Adipocyte (in vitro differentiated cells): ENCODE measurements at regions not wholly inside any gene's neighbourhood (a gene's known extent, or its start where the extent isn't known, plus 50 kb on each side); places are given as distances from the start of the nearest gene placed in this dataset.

Experiments used
- DNase-seq: peaks from one replicate; pipeline ENCODE4 v3.0.0-alpha.2; 2015; ENCODE audit warnings: low read depth
- H3K27me3 ChIP-seq: replicated peaks from 2 replicates; pipeline ENCODE4 v1.7.0; 2013; ENCODE audit warnings: mild to moderate bottlenecking, low read length, moderate library complexity; ENCODE audit not compliant: control insufficient read depth, insufficient read depth
- H3K36me3 ChIP-seq: 2 replicates; pipeline ENCODE4 v1.7.0; 2013; ENCODE audit warnings: low read length, mild to moderate bottlenecking, moderate library complexity; ENCODE audit not compliant: control insufficient read depth, insufficient read depth, severe bottlenecking
- H3K4me1 ChIP-seq: 2 replicates; pipeline ENCODE4 v1.7.0; 2013; ENCODE audit warnings: mild to moderate bottlenecking, low read length, moderate library complexity; ENCODE audit not compliant: control insufficient read depth, insufficient read depth
- H3K4me3 ChIP-seq: 2 replicates; pipeline ENCODE4 v1.7.0; 2013; ENCODE audit warnings: mild to moderate bottlenecking, low read length, moderate library complexity
- H3K9ac ChIP-seq: 2 replicates; pipeline ENCODE4 v1.7.0; 2013; ENCODE audit warnings: mild to moderate bottlenecking, low read length, moderate library complexity
- H3K9me3 ChIP-seq: 2 replicates; pipeline ENCODE4 v1.7.0; 2013; ENCODE audit warnings: mild to moderate bottlenecking, low read length, moderate library complexity; ENCODE audit not compliant: control insufficient read depth

DNA sequence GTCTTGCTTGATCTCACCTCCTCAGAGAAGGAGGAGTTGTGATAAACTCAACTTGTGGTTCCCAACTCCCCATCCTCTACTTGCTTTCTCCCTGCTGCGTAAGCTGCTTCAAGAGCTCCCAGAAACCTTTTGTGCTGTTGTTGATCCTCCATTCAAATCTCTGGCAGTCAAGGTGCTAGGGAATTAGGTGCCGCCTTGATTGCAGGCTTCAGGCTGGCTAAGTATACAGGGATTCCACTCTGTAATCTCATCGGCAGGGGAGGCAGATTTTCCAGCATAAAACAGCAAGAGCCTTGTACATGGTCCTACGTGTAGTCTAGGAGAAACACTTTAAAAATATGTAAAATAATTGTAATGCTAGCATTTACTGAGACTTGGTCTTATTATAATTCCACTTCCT, 116.2 kb upstream of the DDX18 start:
- DNase-seq = no peak
- no peaks in the 10 kb centered on the region for H3K9me3 ChIP-seq

DNA sequence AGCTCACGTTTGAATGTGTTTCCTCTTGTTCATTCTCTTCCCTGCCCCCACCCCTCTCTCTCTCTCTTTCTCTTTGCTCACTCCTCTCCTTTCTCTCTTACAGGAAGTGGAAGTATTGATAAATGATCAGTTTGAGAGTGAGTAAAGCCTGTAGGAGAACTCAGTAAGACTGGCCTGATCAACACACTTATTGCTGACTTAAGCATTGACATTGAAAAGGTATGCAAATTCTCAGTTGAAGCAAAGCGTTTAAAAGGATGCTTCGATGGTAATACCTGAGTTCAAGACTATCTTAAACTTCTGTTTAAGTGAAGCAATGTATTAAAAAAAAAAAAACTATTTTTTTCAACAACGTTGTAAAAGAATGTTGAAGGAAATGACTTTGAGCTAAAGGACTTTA, 115.7 kb upstream of the DDX18 start:
- Histone ChIP-seq H3K9ac (no peak overlapping the region), H3K36me3 (no peaks in the 10 kb centered on the region)

More for the DNA sequence above, 116.2 kb upstream of the DDX18 start:
- H3K4me1 ChIP-seq = no peaks in the 10 kb centered on the region
- H3K4me3 ChIP-seq = no peak overlapping the region
- no peaks in the 10 kb centered on the region for H3K27me3 ChIP-seq
- H3K36me3 ChIP-seq = no peaks in the 10 kb centered on the region
- no peak overlapping the region for H3K9ac ChIP-seq

DNA sequence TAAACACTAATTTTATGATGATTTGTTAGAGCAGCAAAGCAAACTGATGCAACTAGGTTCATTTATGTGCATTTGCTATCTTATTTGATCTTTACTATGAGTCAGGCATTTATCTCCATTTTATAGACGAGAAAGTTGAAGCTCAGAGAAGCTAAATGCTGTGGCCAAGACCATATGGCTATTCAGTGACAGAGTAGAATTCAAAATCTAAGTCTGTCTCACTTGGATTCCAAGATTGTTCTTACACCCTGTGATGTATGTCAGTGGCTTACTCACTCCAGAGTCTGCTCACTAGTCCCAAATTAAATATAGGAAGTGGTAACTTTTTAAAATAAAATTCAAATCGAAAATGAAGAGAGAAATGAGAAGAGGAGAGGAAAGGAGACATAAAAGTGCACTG, 114.0 kb upstream of the DDX18 start:
- no peak for DNase-seq

More for the DNA sequence above, 115.7 kb upstream of the DDX18 start:
- H3K27me3 ChIP-seq = no peaks in the 10 kb centered on the region
- H3K9me3 ChIP-seq = no peaks in the 10 kb centered on the region
- no peak for DNase-seq
- H3K4me1 ChIP-seq = no peaks in the 10 kb centered on the region
- H3K4me3 ChIP-seq = no peak overlapping the region

DNA sequence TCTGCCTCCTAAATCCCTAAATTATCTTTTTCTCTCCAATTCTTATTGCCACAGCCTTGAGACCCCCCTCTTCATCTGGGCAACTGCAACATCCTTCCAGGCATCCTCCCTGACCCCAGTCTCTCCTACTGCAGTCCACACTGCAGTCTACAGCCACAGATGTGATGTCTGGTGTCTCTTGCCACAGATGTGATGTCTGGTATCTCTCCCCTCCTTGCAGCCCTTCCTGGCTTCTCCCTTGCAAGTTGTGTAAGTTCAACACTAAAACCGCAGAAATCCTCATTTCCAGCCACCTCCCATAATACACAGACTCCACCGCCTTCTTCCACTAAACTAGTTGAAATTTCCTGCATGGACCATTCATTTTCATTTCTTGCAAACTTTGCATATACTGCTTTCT, 113.1 kb upstream of the DDX18 start:
- DNase-seq = no peak
- Histone ChIP-seq H3K4me3 (no peak overlapping the region), H3K9ac (no peak overlapping the region), H3K36me3 (no peaks in the 10 kb centered on the region), H3K9me3 (no peaks in the 10 kb centered on the region), H3K4me1 (no peaks in the 10 kb centered on the region), H3K27me3 (no peaks in the 10 kb centered on the region)

More for the DNA sequence above, 114.0 kb upstream of the DDX18 start:
- no peaks in the 10 kb centered on the region for H3K9me3 ChIP-seq
- H3K27me3 ChIP-seq = no peaks in the 10 kb centered on the region
- H3K9ac ChIP-seq = no peak overlapping the region
- H3K4me1 ChIP-seq = no peaks in the 10 kb centered on the region
- no peaks in the 10 kb centered on the region for H3K36me3 ChIP-seq
- no peak overlapping the region for H3K4me3 ChIP-seq

DNA sequence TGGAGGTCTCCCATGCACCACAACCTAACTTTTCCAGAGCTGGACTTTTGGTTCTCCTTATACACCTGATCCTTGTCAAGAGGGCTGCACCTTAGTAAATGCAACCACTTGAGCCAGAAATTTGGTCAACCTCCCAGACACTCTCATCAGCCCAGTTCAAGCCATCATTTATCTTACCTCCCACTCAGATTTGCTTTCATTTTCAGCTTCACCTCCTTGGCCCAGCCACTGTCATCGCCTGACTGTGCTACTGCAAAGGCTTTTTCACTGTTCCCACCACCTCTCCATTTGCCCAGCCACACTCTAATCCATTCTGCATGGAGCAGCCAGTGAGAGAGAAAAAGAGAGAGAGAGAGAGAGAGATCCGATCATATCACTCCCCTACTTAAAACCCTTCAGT, 112.4 kb upstream of the DDX18 start:
- H3K4me1 ChIP-seq = no peaks in the 10 kb centered on the region
- H3K27me3 ChIP-seq = no peaks in the 10 kb centered on the region
- no peaks in the 10 kb centered on the region for H3K9me3 ChIP-seq
- no peak overlapping the region for H3K4me3 ChIP-seq
- no peaks in the 10 kb centered on the region for H3K36me3 ChIP-seq
- no peak for DNase-seq
- H3K9ac ChIP-seq = no peak overlapping the region

DNA sequence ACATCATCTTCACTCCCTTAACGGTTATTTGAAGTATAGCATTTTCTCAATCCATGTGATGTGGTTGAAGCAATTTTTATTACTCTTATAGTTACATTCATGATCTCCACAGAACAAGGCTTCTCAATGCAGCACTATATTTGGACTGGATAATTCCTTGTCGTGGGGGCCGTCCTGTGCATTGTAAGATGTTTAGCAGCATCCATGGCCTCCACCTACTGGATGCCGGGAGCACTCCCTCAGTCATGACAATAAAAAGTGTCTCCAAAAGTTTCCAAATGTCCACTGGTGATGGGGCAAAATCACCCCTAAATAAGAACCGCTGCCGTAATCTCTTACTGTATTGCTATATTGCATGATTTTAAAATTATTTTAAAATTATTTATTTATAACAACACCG, 110.6 kb upstream of the DDX18 start:
- Histone ChIP-seq H3K4me1 (no peaks in the 10 kb centered on the region), H3K9ac (no peak overlapping the region), H3K36me3 (no peaks in the 10 kb centered on the region), H3K27me3 (no peaks in the 10 kb centered on the region), H3K4me3 (no peak overlapping the region), H3K9me3 (no peaks in the 10 kb centered on the region)
- DNase-seq = no peak

DNA sequence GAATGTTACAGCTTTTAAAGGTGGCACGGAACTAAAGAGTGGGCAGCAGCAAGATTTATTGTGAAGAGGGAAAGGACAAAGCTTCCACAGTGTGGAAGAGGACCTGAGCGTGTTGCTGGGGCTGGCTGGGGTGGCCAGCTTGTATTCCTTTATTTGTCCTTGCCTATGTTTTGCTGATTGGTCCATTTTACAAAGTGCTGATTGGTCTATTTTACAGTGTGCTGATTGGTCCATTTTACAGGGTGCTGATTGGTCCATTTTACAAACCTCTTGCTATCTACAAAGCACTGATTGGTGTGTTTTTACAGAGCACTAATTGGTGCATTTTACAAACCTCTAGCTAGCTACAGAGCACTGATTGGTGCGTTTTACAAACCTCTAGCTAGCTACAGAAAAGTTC, 109.7 kb upstream of the DDX18 start:
- Histone ChIP-seq H3K9me3 (no peaks in the 10 kb centered on the region), H3K9ac (no peak overlapping the region)

DNA sequence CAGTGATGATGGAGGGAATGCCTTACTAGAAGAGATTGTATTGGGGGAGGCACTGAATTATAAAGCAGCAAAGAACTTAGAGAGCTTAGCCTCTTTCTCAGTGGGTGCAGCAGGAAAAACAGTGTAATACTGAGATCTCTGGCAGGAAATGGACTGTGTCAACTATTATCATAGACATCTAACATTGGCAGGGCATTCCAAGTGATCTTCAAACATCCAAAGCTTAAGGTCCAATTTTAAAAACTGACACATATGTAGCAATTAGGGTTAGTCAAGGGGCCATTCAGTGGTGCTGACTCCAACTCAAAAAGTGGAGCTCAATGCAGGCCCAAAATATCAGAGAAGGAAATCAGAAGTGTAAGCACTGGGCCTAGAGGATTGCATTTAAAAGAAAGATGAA, 106.6 kb upstream of the DDX18 start:
- Histone ChIP-seq H3K36me3 (no peaks in the 10 kb centered on the region), H3K4me3 (no peak overlapping the region), H3K27me3 (no peaks in the 10 kb centered on the region), H3K9me3 (no peaks in the 10 kb centered on the region), H3K4me1 (no peaks in the 10 kb centered on the region), H3K9ac (no peak overlapping the region)
- DNase-seq = no peak

More for the DNA sequence above, 109.7 kb upstream of the DDX18 start:
- Histone ChIP-seq H3K36me3 (no peaks in the 10 kb centered on the region), H3K4me1 (no peaks in the 10 kb centered on the region), H3K27me3 (no peaks in the 10 kb centered on the region), H3K4me3 (no peak overlapping the region)
- no peak for DNase-seq

DNA sequence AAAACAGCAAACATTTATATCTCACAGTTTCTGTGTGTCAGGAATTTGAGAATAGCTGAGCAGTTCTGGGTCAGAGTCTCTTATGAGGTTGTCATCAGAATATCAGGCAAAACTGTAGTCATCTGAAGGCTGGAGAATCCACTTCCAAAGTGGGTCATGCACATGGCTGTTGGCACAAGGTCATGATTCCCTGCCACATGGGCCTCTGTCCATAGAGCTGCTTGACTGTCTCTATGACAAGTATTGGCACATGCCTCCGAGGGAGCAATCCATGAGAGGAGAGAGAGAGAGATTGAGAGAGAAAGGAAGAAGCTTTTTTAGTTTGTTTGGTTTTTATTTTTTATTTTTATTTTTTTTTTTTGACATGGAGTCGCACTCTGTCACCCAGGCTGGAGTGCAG, 101.8 kb upstream of the DDX18 start:
- no peaks in the 10 kb centered on the region for H3K4me1 ChIP-seq
- H3K27me3 ChIP-seq = no peaks in the 10 kb centered on the region
- no peaks in the 10 kb centered on the region for H3K36me3 ChIP-seq
- no peak overlapping the region for H3K9ac ChIP-seq
- H3K4me3 ChIP-seq = no peak overlapping the region
- no peaks in the 10 kb centered on the region for H3K9me3 ChIP-seq
- no peak for DNase-seq

DNA sequence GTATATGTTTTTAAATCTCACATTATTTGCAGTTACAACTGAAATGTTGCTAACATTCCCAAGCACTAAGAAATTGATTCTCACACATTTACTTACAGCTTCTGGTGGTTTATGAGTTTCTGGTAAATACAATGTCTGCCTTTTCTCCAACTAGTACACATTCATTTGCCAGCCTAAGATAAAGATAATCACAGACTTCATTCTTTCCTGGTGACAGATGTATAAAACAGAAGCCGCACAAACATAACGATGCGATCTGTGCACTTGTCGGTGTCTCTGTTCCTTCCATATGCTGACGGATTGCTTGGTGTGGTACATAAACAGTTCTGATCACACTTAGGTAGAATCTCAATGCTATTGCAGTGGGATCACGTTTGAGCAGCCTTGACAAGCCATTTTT, 100.4 kb upstream of the DDX18 start:
- no peak for DNase-seq
- Histone ChIP-seq H3K9ac (no peak overlapping the region), H3K27me3 (no peaks in the 10 kb centered on the region)

DNA sequence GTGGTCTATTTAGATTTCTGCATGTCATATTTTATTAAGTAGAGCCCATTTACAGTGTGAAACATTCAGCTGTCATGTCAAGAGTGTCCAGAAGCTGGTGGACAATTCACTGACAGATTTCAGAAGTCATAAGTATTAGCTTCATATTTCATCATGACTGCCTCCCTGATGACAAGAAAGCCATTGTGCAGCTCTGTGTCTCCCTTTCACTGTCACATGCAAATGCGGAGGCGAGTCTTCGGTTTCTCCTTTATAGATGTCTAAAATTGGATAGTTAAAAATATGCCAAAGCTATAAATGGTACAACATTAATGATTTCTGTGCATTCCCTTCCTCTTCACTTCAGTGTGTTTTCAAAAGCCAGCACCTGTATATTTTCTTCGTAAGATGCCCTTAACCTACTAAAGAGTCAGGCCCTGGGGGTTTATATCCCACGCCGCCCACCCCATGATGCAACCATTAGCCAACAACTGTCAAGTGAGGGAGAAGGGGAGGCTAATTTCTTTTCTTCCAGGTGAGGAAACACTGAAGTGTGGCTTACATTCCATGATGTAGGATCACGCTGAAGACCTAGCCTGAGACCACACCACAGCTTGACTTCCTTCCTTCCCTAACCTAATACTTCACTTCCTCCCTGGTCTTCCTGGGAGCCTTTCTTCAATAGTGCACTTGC, 99.6 kb upstream of the DDX18 start:
- Histone ChIP-seq H3K9me3 (no peaks in the 10 kb centered on the region), H3K27me3 (no peaks in the 10 kb centered on the region), H3K36me3 (no peaks in the 10 kb centered on the region), H3K4me1 (no peaks in the 10 kb centered on the region), H3K4me3 (no peak overlapping the region), H3K9ac (no peak overlapping the region)
- DNase-seq = no peak

More for the DNA sequence above, 100.4 kb upstream of the DDX18 start:
- H3K4me1 ChIP-seq = no peaks in the 10 kb centered on the region
- no peak overlapping the region for H3K4me3 ChIP-seq
- no peaks in the 10 kb centered on the region for H3K36me3 ChIP-seq
- no peaks in the 10 kb centered on the region for H3K9me3 ChIP-seq

DNA sequence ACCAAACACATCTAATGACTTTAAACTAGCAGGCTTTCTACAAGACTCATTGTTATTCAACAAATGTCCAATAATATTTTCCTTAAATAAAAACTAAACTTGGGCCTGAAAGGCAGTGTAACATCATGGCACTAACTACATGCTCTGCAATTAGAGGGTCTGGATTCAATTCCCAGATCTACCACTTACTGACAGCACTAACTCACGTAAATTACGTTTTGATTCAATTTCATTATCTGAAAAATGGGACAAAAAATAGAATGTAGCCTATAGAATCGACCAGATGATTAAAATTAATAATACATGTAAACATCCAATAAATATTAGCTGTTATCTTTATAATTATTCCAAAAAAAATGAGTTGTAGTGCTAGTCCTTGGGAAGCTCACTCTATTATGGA, 98.0 kb upstream of the DDX18 start:
- DNase-seq = no peak
- H3K9me3 ChIP-seq = no peaks in the 10 kb centered on the region
- no peaks in the 10 kb centered on the region for H3K4me1 ChIP-seq
- no peak overlapping the region for H3K9ac ChIP-seq
- H3K27me3 ChIP-seq = no peaks in the 10 kb centered on the region
- no peak overlapping the region for H3K4me3 ChIP-seq
- no peaks in the 10 kb centered on the region for H3K36me3 ChIP-seq
